Stromal cell of bone marrow (primary cell): ENCODE measurements at regions not wholly inside any gene's neighbourhood (a gene's known extent, or its start where the extent isn't known, plus 50 kb on each side); places are given as distances from the start of the nearest gene placed in this dataset.
A peak's percentile ranks its signal among the peaks of the same experiment; 100 is the strongest.

Experiments used
- DNase-seq: peaks from one replicate; pipeline ENCODE4 v3.0.0-alpha.2; 2012; ENCODE audit warnings: low read depth

- DNase-seq = no peak
Measured at GRCh38 chr6:23243854-23244253, 674.5 kb downstream of the HDGFL1 start.

- peak; percentile 82 for DNase-seq
Measured at GRCh38 chr6:23244300-23244699, 674.9 kb downstream of the HDGFL1 start.

- DNase-seq = peak; percentile 54
Measured at GRCh38 chr6:23245572-23245971, 676.2 kb downstream of the HDGFL1 start.

- no peak for DNase-seq
Measured at GRCh38 chr6:23246896-23247295, 677.5 kb downstream of the HDGFL1 start.

- no peak for DNase-seq
Measured at GRCh38 chr6:23250556-23250955, 681.2 kb downstream of the HDGFL1 start.

GRCh38 chr6:23262864-23263263 lies 693.5 kb downstream of the HDGFL1 start:
- no peak for DNase-seq

- DNase-seq = no peak
Measured at GRCh38 chr6:23265270-23265669, 695.9 kb downstream of the HDGFL1 start.

GRCh38 chr6:23266536-23266935 lies 697.2 kb downstream of the HDGFL1 start:
- no peak for DNase-seq

GRCh38 chr6:23267651-23268050 lies 698.3 kb downstream of the HDGFL1 start:
- no peak for DNase-seq

GRCh38 chr6:23268348-23268747 lies 699.0 kb downstream of the HDGFL1 start:
- no peak for DNase-seq

GRCh38 chr6:23269436-23269835 lies 700.1 kb downstream of the HDGFL1 start:
- DNase-seq = peak; percentile 48

GRCh38 chr6:23272536-23272935 lies 703.2 kb downstream of the HDGFL1 start:
- DNase-seq = no peak

- no peak for DNase-seq
Measured at GRCh38 chr6:23277521-23278179, 708.3 kb downstream of the HDGFL1 start.

GRCh38 chr6:23278180-23278532 lies 708.8 kb downstream of the HDGFL1 start:
- DNase-seq = no peak

GRCh38 chr6:23280437-23280836 lies 711.1 kb downstream of the HDGFL1 start:
- DNase-seq = peak; percentile 2

- no peak for DNase-seq
Measured at GRCh38 chr6:23282252-23283021, 713.1 kb downstream of the HDGFL1 start.

- no peak for DNase-seq
Measured at GRCh38 chr6:23293653-23294052, 724.3 kb downstream of the HDGFL1 start.

- DNase-seq = peak; percentile 2
Measured at GRCh38 chr6:23301556-23301955, 732.2 kb downstream of the HDGFL1 start.

GRCh38 chr6:23302514-23302913 lies 733.1 kb downstream of the HDGFL1 start:
- no peak for DNase-seq

- no peak for DNase-seq
Measured at GRCh38 chr6:23305325-23305943, 736.1 kb downstream of the HDGFL1 start.

GRCh38 chr6:23306251-23306950 lies 737.0 kb downstream of the HDGFL1 start:
- DNase-seq = no peak

- no peak for DNase-seq
Measured at GRCh38 chr6:23307516-23307915, 738.1 kb downstream of the HDGFL1 start.

- DNase-seq = no peak
Measured at GRCh38 chr6:23308166-23308565, 738.8 kb downstream of the HDGFL1 start.
